ENCODE measurements at regions not wholly inside any gene's neighbourhood (a gene's known extent, or its start where the extent isn't known, plus 50 kb on each side); places are given as distances from the start of the nearest gene placed in this dataset.

DNA sequence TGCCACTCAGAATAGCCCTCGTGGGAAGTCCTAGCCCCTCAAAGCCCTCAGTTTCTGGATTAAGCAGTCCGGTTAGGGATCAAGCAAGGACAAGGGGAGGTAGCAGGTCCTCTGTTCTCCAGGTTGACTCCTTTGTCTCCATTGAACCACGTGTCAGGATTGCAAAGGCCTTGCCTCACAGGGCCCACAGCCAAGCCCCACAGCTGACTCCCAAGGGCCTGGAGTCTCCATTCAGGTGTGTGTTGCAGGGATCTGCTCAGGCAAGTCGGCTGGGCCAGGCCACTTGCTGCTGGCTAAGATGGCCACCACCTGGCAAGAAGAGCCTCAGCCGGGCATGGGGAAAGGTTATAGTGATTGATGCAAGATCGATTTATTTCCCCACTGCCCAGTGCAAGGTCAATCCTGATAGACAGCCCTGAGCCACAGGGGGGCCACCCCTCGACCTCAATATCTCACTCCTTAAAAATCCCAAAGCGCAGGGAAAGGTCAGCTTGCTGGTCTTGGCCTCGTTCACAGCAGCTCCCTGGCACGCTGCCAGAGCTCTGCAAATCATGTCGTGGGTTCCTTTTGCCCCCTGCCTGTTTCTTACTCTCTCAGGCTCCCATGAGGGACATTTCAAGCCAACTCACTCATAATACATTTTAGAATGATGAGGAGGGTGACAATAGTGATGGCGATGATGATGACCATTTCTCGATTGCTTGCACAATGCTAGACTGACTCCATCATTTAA is 75.9 kb downstream of the EDN3 start:
- DNase-seq = no peak

DNA sequence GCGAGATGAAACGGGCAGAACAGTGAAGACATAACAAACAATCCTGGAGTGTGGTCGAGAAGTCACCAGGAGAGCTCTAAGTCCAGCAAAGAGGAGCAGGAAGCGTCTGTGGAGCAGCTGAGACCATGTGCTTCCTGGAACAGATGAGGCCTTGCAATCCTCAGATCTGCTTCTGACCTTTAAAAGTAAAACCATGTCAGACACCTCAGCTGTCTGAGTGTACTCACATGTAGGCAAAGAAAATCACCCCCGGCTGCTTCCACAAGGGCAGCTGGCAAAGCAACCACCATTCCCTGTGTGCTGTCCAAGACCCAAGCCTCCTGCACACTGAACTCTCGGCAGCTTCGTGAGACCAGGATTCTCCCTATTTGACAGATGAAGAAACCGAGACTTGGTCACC is 76.6 kb downstream of the EDN3 start:
- DNase-seq = no peak

DNA sequence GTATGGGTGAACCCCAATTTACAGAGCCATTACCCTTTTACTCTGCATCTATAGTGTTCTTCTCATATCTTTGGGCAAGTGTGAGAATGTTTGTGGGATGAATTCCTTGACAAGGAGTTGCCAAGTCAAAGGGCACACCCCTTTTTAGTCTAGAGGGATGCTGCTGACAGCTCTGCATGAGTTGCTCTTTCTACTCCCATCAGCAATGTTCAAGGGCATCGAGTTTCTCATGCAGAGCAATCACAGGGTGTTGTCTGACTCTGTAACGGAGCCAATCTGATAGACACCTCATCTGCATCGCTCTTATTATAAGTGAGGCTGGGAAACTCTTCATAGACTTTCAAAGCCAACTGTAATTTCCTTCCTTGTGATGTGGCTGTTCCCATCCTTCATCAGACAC is 77.4 kb downstream of the EDN3 start:
- DNase-seq = no peak

DNA sequence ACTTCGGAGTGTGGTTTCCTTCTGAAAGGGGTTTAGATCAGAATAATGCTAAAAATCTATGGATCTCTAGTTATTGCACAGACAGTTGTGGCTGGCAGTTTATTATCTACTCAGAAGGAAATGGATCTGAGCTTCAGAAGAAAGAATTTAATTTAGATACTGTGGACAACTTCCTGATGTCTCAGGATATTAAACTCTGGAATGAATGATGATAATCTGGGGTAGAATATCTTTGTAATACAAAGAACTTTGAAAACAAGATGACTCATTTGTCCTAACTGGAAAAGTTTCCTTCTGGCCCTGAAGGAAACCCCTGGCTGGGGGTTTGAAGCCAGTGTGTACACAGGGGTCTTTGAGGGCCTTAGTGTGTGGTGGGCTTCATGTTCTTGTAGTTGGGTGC is 78.0 kb downstream of the EDN3 start:
- no peak for DNase-seq

DNA sequence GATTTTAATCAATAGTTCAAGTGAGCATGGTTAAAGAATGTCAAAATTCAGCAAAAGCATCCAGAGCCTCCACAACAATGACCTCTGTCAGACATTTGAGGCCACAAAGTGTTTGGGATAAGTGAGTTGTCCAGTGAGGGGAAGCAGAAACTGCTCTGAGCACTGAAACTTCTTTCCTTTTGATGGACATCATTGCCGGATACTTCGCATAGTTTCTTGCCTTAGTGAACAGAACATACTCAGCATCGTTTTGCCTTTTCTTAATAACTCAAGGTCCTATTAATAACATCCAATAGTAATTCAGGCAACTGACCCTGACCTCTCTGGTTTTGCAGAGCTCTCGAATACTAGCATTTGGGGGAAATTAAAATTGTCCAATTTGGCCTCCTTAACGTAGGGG is 78.6 kb downstream of the EDN3 start:
- DNase-seq = no peak

DNA sequence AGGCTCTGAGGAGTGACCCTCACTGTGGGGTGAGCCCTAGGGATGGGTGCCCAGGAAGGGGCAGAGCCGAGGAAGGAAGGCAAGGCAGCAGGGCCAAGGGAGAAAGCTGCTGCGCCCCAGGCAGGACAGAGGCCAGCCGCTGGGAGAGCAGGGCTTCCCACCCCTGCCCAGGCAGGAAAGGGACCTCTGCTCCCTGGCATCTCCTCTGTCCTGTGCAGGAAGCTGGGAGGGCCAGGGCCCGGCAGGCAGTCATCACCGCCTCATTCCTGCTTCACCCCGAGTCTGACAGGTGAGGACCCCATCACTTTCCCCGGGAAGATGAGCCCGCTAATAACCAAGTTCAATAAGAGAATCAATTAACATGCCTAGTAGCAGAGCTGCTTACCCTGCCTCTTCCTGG is 81.3 kb downstream of the EDN3 start:
- no peak for DNase-seq

DNA sequence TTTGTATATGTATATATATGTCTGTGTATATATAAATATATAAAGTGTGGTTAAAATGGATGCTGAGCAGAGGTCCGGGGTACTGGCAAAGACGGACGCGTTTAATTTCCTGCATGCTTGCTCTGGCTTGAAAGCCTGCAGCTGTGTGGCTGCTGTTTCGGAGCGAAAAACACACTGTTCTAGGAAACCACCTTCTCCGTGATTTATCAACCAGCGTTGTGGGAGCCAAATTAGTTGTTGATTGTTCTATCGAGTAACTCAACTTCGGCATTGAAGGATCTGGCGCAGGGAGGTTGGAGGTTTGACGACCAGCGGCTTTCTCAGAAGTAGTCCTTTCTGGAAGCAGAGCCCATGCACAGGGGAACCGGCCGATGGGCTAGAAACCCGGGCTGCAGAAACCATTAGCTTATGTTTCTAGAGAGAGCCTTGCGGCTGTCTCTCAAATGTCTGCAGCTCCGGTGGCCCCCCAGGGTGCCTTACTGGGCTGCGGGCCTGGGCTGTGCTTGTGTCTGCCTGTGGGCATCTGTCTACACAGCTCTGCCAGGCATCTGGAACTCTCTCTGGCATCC is 81.8 kb downstream of the EDN3 start:
- no peak for DNase-seq

DNA sequence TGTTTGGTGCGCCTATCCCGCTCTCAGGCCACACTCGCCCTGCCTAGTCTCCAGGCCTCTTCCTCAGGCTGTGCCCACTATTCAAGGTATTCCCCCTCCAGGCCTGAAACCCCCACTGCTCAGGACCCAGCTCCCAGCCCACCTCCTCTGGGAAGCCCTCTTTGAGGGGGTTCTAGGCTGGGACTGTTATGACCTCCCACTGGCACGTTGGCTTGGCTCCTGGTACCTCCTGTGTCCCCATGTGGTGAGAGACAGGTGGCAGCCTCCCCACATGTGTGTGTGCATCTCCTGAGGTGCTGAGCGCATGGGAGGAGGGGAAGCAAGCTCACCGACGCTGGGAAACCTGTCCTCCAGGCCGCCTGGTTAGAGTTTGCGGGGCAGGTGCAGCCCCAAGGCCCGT is 82.5 kb downstream of the EDN3 start:
- no peak for DNase-seq

DNA sequence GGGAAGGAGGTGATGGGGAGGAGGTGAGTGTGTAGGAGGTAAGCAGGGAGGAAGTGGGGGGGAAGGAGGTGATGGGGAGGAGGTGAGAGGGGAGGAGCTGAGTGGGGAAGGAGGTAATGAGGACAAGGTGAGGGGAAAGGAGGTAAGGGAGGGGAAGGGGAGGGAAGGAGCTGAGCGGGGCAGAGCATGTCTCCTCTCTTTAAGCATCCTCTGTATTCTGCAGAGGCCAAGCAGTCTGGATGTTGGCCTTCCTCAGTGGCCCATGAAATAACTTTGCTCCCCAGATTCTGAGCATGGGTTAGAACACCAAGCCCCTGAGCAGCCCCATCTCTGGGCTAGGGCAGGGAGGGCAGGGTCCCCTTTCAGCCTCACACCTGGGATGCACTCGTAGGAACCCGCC is 84.6 kb downstream of the EDN3 start:
- DNase-seq = no peak

DNA sequence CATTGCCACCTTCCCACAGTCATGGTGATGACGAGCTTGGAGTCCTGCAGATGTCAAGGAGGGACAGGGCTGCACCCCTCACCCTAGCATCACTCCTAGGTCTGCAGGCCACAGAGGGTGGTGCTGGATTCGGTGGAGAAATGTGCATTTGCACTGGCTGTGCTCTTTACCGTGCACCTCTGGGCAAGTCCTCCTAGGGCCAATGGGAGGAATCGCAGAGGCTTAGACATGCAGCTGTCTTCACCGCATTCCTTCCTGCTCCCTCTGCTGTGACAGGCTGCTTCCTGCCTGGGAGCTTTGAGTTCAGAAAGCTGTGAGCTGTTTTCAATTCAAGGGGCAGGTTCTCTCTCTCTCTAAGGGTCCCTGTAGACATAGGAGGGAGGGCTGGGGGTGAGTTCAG is 85.1 kb downstream of the EDN3 start:
- no peak for DNase-seq

DNA sequence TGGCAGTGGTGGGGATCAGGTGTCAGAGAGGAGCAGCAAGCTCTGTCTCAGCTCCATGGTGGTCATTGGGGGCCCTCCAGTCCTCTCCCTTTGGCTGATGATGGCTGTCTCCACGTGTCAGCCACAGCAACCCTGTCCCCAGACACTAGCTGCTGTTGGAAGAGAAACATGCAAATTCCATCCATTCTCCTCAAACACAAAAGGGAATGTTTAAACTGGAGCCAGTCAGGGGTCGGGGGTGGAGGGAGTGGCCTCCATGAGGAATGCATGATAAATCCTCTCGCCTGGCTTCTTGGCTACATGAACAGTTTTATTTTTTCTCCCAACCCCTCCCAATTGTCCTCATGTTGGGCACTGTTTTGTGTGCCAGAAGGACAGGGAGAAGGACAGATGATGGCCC is 86.4 kb downstream of the EDN3 start:
- DNase-seq = no peak

DNA sequence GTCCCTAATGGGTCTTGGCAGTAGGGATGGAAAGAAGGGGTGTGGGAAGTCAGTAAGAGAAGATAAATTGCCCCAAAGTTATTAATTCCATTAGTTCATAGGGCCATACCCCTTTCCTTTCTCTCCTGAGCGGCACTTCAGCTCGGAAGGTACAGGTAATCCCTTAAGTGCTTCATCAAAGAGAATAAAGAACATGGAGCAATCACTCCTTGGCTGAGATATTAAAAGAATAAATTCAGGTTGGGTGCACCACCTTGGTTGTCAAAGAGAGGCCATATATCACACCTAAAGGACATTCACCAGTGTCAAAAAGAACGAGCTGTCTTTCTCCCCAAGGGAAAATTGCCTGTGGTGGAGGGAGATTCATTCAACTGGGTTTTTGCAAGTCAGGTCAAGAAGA is 87.5 kb downstream of the EDN3 start:
- no peak for DNase-seq

DNA sequence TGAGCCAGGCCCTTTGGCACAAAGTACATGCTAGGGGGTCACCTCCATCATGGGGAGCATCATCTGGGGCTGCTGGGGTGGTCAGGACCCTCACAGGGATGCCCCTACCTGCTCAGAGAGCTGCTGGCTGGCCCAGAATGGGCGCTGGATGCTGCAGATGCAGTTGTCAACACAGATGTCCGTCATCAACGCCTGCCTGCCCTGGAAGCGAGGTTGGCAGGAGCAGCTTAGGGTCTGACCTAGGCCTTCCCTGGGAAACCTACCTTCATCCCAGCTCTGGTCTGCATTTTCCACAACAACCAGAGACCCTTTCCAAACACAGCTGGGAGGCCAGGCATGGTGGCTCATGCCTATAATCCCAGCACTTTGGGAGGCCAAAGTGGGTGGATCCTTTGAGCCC is 88.0 kb downstream of the EDN3 start:
- DNase-seq = no peak

DNA sequence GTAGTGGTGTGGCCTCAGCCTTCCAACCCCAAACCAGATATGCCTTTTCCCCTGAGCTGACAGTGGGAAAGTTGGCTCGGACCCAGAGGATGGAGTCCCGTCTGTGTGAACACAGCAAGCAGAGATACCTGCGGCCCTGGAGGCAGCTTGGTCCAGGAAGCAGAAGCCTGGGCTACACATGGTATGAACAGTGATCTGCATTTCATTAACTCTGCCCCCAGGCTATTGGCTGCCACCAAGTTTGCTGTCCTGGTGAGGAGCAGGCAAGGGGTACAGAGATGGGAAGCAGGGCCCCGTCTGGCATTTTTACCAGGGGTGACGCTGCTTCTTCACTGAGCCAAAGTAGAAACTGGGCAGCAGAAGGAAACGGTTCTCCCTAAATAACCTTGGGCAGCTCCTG is 90.0 kb downstream of the EDN3 start:
- DNase-seq = no peak

DNA sequence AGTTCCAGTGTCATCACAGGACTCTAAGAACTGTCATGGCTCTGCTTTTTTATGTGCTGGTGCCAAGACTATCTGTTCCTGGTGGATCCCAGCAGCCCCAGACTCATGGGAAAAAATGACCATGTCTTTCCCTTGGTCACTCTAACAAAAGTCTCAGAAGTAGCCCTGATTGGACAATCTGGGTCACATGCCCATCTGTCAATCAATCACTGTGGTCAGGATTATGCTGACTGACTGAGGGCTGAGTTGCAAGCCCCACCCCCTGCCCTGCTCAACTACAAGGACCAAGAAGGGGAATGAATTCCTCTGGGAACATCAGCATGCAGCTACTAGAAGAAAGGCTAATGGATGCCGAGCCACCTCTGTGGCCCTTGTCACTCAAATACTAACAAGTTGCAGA is 91.6 kb downstream of the EDN3 start:
- no peak for DNase-seq

DNA sequence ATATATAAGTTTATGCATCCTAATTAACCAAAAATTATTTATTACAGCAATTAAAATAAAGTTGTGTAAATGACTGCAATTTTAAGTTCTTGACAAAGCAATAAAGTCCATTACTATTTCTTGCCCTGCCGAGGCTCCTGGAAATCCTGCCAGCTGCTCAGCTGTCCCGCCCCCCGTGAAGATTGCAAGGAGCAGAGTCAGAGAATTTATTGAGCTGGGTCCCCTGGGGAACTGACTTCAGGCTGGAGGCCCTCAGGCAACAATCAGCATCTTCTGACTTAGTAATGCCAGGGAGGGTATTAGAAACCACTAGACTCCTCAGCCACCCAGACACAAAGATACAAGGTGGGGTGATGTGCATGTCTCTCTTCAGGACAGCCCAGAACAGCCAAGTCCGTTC is 92.3 kb downstream of the EDN3 start:
- DNase-seq = no peak

DNA sequence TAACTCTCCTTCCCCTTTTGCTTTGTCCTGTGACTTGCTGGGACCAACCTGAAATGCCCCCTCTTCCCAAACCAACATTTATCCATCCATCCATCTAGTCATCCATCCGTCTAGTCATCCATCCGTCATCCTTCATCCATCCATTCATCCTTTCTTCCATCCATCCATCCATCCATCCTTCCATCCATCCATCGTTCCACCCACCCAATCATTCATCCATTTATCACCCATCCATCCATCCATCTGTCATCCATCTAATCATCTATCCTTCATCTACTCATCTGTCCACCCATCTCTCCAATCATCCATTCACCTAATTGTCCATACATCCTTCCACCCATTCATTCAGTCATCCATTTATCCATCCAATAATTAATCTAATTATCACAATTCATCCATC is 92.7 kb downstream of the EDN3 start:
- no peak for DNase-seq

DNA sequence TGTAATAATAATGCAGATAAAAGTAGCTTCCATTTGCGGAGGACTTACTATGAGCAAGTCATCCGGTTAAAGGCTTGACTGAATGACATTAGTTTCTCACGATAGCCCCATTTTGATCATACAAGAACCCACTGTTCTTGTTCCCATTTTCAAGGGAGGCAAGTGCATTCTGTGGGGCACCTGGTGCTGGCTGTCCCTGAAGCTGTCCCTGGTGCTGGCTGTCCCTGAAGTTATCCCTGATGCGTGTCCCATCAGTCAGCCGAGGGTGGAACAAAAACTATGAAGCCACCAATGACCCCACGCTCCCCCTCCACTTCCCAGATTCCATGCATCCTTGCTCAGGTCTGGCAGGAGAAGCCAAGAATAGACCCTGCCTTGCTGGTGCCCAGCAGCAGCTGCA is 95.3 kb downstream of the EDN3 start:
- DNase-seq = no peak

DNA sequence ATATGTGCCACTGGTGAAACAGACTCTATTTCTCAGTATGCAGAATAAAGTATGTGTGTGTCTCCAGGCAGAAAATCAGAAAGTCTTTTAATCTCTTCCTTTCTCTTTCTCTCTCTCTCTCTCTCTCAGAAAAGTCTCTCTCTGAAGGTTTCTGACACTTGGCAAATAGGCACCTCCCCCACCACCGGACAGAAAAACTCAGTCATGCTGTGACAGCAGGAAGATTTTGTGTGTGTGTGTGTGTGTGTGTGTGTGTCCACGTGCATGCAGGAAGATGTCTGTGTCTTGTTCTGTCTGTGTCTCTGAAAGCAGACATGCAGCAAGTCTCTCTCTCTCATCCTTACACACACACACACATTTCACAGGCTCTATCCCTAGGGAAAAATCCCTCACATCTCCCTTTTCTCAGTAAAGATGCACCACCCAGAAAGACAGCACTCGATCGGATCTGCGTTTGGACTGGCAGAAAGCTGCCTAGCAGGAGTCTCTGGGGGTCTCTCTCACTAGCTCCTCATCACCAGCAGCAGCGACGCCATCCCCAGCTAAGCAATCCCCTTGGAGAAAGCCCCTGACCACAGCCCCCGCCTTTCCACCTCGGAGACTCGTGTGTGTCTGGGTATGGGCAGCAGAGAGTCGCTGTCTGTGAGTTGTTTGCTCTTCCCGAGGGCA is 98.3 kb downstream of the EDN3 start:
- no peak for DNase-seq

DNA sequence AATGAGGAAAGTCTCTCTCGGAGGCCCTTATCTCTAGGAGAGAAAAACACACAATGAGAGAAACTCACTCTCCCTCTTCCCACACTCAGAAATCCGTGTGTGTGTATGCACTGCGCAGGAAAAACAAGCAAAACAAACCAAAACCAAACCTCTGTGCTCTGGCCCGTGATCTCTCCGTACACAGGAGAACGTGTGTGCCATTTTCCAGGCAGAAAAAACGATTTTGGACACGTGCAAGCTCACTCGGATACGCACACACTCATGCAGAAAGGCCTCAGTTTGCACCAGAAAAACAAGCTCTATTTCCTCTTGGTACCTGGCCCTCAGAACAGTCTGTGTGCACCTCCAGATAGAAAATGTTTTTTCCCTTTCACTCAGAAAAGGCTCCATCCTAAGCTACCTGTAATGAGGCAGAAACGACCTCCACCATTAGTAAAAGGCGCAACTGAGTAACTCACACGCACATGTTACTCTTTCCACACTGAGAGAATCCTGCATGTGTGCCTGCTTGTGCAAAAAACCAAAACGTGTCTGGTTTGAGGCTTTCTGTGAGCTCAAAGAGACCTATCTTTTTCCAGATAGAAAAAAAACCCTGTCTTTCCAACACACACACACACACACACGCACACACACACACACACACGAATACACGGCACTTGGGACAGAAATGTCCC is 99.2 kb downstream of the EDN3 start:
- no peak for DNase-seq

DNA sequence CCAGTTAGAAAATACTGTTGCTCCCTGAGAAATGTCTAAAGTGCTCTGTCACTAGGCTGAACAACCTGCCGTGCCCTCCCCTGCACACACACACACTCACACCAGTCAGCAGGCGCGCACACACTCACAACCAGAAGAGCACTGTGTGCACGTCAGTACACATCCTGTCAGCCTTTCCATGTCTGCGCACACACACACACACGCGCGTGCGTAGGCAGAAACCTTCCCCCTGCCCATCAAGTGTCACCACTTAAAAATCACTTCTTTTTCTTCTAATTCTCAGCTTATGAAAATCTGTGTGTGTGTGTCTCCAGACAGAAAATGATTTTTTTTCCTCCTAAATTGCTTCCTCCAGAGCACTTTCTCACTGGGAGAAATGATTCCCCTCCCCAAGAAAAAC is 100.3 kb downstream of the EDN3 start:
- DNase-seq = no peak

DNA sequence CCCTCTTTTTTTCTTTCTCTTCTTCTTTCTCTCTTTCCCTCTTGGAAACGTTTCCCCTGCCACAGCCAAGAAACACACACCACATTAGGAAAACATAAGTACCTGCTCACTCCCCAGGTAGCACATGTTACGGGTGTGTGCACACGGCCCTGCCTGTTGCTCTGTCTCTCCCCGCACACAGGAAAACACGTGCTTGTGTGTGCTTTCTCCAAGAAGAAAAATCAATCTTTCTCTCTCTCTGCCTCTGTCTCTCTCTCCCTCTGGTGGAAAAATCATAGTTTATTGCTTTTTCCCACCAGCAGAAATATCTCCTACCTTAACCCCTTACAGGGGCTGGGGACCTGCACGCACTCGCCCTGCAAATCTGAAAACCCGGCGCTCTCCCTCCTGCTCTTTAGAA is 102.3 kb downstream of the EDN3 start:
- no peak for DNase-seq

DNA sequence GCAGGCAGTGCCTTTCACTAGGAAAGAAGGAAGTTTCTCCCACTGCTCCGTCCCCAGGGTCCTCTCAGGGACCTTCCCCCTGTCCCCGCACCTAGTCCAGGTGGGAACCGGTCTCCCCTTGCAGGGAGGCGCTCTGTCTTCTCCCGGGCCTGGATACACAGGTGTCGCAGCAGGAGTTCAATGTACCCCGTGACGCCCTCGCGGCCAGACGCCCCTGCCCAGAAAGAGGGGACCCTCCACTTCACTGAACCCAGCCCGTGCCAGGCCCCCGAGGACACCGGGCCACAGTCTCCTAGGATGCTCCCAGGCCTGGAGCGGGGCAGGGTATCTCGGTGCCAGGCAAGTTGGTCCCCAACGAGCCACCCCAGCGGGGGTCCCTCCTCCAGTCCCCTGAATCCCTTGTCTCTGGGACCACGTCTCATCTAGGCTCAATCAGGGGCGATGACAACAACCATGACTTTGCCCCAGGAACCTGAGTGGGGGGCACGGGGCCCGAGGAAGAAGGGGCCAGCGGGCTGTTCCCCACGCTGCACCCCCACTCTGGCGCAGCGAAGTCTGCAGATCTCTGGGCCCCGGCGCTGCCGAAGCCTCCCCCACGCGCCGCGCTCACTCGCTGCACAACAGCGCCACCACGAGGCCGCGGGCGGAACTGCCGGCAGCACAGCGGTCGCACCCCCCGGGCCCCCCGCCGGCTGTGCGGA is 103.0 kb downstream of the EDN3 start:
- no peak for DNase-seq

DNA sequence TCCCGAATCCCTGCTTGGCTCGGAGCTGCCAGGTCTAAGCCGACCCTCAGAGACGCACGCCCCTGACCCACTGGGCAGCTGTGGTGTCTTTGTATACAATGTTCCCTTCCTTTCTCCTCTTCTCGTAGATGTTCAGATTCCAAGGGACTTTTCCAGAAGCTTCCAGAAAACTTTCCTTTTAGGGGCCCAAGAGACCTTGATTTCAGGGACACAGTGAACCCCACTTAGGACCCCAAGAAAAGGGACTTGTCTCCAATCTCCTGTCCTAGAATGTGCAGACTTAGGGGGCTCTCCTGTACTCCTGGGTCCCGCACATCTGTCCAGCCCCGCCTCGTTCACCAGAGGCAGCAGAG is 103.5 kb downstream of the EDN3 start:
- no peak for DNase-seq
